HepG2 (cell line): ENCODE measurements at regions not wholly inside any gene's neighbourhood (a gene's known extent, or its start where the extent isn't known, plus 50 kb on each side); places are given as distances from the start of the nearest gene placed in this dataset.

ENCODE experiments used
- ATAC-seq: fragments of 200-7000 bp; cut with Tn5 transposase; 3 replicates; pipeline ENCODE4 v1.9.1; 2020; ENCODE audit warnings: mild to moderate bottlenecking, moderate library complexity
- BruUV-seq: library from RNA; stranded (reverse); fragments of 400-500 nt; replicated peaks from 2 replicates; lab custom pipeline; 2021; lab: Mats Ljungman, UMichigan
- CTCF ChIA-PET: fragments of 300-600 bp; formaldehyde crosslinking; extraction: SDS; loops from one replicate; lab custom pipeline; 2021; ENCODE audit warnings: low total read pairs, inconsistent platforms, low intra/inter-chr PET ratio; lab: Yijun Ruan, JAX
- POLR2A ChIA-PET: fragments of 350-600 bp; sonication (Branson Sonifier 250); formaldehyde crosslinking; loops from one replicate; lab custom pipeline; 2020; ENCODE audit warnings: antibody characterized with exemption, inconsistent platforms; lab: Yijun Ruan, JAX
- DNase-seq: peaks from one replicate; pipeline ENCODE4 v3.0.0-alpha.2; 2015; ENCODE audit warnings: low spot score
- FAIRE-seq: peaks from 3 replicates; lab custom pipeline; 2011; peaks lifted over from hg19 to GRCh38; lab: Jason Lieb, UNC
- H2AFZ ChIP-seq: one replicate; pipeline ENCODE4 v1.6.1; 2011; ENCODE audit warnings: low read length, inconsistent platforms
- H3K27ac ChIP-seq: fragments of 300-600 bp; 3 replicates; pipeline ENCODE4 v1.8.0; 2011; ENCODE audit warnings: mixed run types, mild to moderate bottlenecking, mixed read lengths, low read length, inconsistent platforms; ENCODE audit not compliant: insufficient read depth; ENCODE audit errors: extremely low read length
- H3K27me3 ChIP-seq, 2 experiments: fragments of 200-600 bp in 1 of 2; 2 replicates in 1 of 2; 3 replicates in 1 of 2; pipeline versions ENCODE4 v1.6.0 to v1.8.0; 2011; ENCODE audit warnings: low read length in 2 of 2, mild to moderate bottlenecking in 2 of 2, moderate library complexity in 2 of 2, inconsistent platforms in 1 of 2; ENCODE audit not compliant: insufficient read depth in 2 of 2, control insufficient read depth in 1 of 2
- H3K36me3 ChIP-seq, 2 experiments: fragments of 200-600 bp in 1 of 2; replicated peaks in 1 of 2; 2 replicates in 1 of 2; 3 replicates in 1 of 2; pipeline versions ENCODE4 v1.5.1 to v1.8.0; 2011; ENCODE audit warnings: low read length in 2 of 2, inconsistent platforms in 1 of 2; ENCODE audit not compliant: insufficient read depth in 2 of 2, control insufficient read depth in 1 of 2
- H3K4me1 ChIP-seq: 2 replicates; pipeline ENCODE4 v1.5.1; 2012; ENCODE audit warnings: low read length, inconsistent platforms; ENCODE audit not compliant: insufficient read depth
- H3K4me2 ChIP-seq: 2 replicates; pipeline ENCODE4 v1.6.0; 2011; ENCODE audit warnings: low read depth, low read length, inconsistent platforms
- H3K4me3 ChIP-seq, 3 experiments: fragments of 200-600 bp in 1 of 3; sonication (generic), shearing (Covaris generic) in 1 of 3; replicated peaks in 1 of 3; 2 replicates each; pipeline ENCODE4 v1.5.1; 2011 to 2016; ENCODE audit warnings: low read length in 3 of 3, inconsistent platforms in 2 of 3, low read depth in 2 of 3, mild to moderate bottlenecking in 2 of 3, control low read depth in 1 of 3, mixed read lengths in 1 of 3; ENCODE audit not compliant: insufficient read depth in 1 of 3
- H3K79me2 ChIP-seq: one replicate; pipeline ENCODE4 v1.6.1; 2011; ENCODE audit warnings: low read length, inconsistent platforms; ENCODE audit not compliant: insufficient read depth
- H3K9ac ChIP-seq: 2 replicates; pipeline ENCODE4 v1.6.0; 2011; ENCODE audit warnings: mild to moderate bottlenecking, low read depth, low read length, inconsistent platforms; ENCODE audit not compliant: insufficient read depth
- H3K9me3 ChIP-seq: 2 replicates; pipeline ENCODE4 v1.5.1; 2012; ENCODE audit warnings: mild to moderate bottlenecking, low read length
- H4K20me1 ChIP-seq: 2 replicates; pipeline ENCODE4 v1.6.0; 2011; ENCODE audit warnings: inconsistent platforms, mild to moderate bottlenecking, low read length, moderate library complexity; ENCODE audit not compliant: insufficient read depth
- ADNP ChIP-seq: sonication (generic); formaldehyde crosslinking; IDR thresholded peaks from 2 replicates; pipeline ENCODE4 v1.4.0; 2020; ENCODE audit warnings: missing genetic modification reagents
- ARNT2 ChIP-seq: sonication (generic); formaldehyde crosslinking; IDR thresholded peaks from 2 replicates; pipeline ENCODE4 v1.8.0; 2022; ENCODE audit warnings: mild to moderate bottlenecking, low read depth, missing genetic modification reagents, moderate library complexity
- FOXP4 ChIP-seq: sonication (generic); formaldehyde crosslinking; IDR thresholded peaks from 2 replicates; pipeline ENCODE4 v1.4.0; 2020; ENCODE audit warnings: missing genetic modification reagents
- HNRNPK ChIP-seq: fragments of 200-400 bp; formaldehyde crosslinking; IDR thresholded peaks from 2 replicates; pipeline ENCODE4 v1.6.1; 2018; ENCODE audit warnings: low read length, low read depth, moderate library complexity, mild to moderate bottlenecking; ENCODE audit not compliant: poor library complexity, severe bottlenecking
- HOXA5 ChIP-seq: sonication (generic); formaldehyde crosslinking; IDR thresholded peaks from 2 replicates; pipeline ENCODE4 v1.4.0; 2020; ENCODE audit warnings: missing genetic modification reagents
- MAX ChIP-seq: IDR thresholded peaks from 2 replicates; pipeline ENCODE4 v1.6.1; 2012; ENCODE audit warnings: inconsistent platforms
- NCOA5 ChIP-seq: sonication (generic); formaldehyde crosslinking; IDR thresholded peaks from 2 replicates; pipeline ENCODE4 v1.4.0; 2020; ENCODE audit warnings: missing genetic modification reagents
- PPARG ChIP-seq: conservative IDR thresholded peaks from 2 replicates; pipeline ENCODE4 v1.6.1; 2016; ENCODE audit warnings: missing biosample characterization, missing genetic modification reagents
- SMC3 ChIP-seq: IDR thresholded peaks from 2 replicates; pipeline ENCODE4 v1.6.1; 2011; ENCODE audit warnings: low read length, improper control_type of control experiment
- ZBTB39 ChIP-seq: sonication (generic); formaldehyde crosslinking; IDR thresholded peaks from 2 replicates; pipeline ENCODE4 v1.5.0; 2020; ENCODE audit warnings: missing genetic modification reagents
- ZNF496 ChIP-seq: sonication (generic); formaldehyde crosslinking; IDR thresholded peaks from 2 replicates; pipeline ENCODE4 v1.8.1; 2023; ENCODE audit warnings: mild to moderate bottlenecking, moderate library complexity, missing genetic modification reagents; ENCODE audit not compliant: insufficient replicate concordance
- ZNF512 ChIP-seq: sonication (generic); formaldehyde crosslinking; IDR thresholded peaks from 2 replicates; pipeline ENCODE4 v1.4.0; 2020; ENCODE audit warnings: mild to moderate bottlenecking, missing genetic modification reagents
- ZNF792 ChIP-seq: IDR thresholded peaks from 2 replicates; pipeline ENCODE4 v1.6.1; 2016
- WGBS: methylation state at CpG from one replicate; pipeline ENCODE4 v1.1.6; 2017; ENCODE audit warnings: low lambda C conversion rate; 5-methylcytosine and 5-hydroxymethylcytosine counted together
- in situ Hi-C: cut with HindIII; loops from 2 replicates; pipeline ENCODE4 v1.10.0; 2017; ENCODE audit warnings: low pct_unique_long_range_greater_than_20kb; ENCODE audit not compliant: extremely low pct_ligation_motif_present
- intact Hi-C: fragments of 100-400 bp; cut with micrococcal nuclease; formaldehyde crosslinking; loops from one replicate; pipeline ENCODE4 v1.10.0; 2022; ENCODE audit not compliant: unreplicated experiment
- TF ChIP-seq, protein P1 (sequence below): sonication (generic); formaldehyde crosslinking; IDR thresholded peaks from 2 replicates; pipeline ENCODE4 v1.4.0; 2020; ENCODE audit warnings: missing genetic modification reagents, borderline replicate concordance
- TF ChIP-seq, protein P2 (sequence below): sonication (generic); formaldehyde crosslinking; IDR thresholded peaks from 2 replicates; pipeline ENCODE4 v1.4.0; 2020; ENCODE audit warnings: mild to moderate bottlenecking, missing genetic modification reagents
- TF ChIP-seq, protein P3 (sequence below): sonication (generic); formaldehyde crosslinking; IDR thresholded peaks from 2 replicates; pipeline ENCODE4 v1.4.0; 2020; ENCODE audit warnings: missing genetic modification reagents, mild to moderate bottlenecking, borderline replicate concordance

DNA sequence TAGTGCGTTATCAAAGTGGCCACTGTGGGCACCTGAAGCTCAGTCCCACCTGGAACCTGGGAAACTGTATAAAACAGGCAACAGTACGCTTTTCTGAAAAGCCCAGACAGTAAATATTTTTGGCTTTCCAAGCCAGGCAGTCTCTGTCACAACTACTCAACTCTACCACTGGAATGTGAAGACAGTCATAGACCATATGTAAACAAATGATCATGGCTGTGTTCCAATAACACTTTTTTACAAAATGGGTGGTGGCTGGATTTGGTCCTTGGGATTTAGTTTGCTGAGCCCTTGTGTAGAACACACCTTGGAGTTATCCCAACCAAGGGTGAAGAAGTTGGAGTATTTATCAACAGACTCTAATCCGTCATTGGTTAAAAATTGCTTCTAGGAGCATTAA, 259.9 kb downstream of the SKIDA1 start:
- DNase-seq (peak; percentile 28), ATAC-seq (no peak), FAIRE-seq (no peak)
- Histone ChIP-seq H3K27me3 (0 out of 5 replicates have a peak, but pooled peaks cover 0 to 13% of the 10 kb centered on the region in 2 experiments), H4K20me1 (no peaks in the 10 kb centered on the region), H3K4me2 (no peak overlapping the region), H3K36me3 (no peaks in the 10 kb centered on the region), H3K9me3 (no peaks in the 10 kb centered on the region), H3K79me2 (no peaks in the 10 kb centered on the region), H3K27ac (no peak overlapping the region), H2AFZ (no peak overlapping the region), H3K4me1 (no peaks in the 10 kb centered on the region), H3K4me3 (no peak overlapping the region), H3K9ac (no peak overlapping the region)
- BruUV-seq: no TSS peak
- CTCF ChIA-PET: no interaction called here
- WGBS: 50% methylated on average over 3 of the region's 3 CpGs
- POLR2A ChIA-PET: no interaction called here
- in situ Hi-C loops: loop anchor here (5.0 kb wide), 2 partner anchors 188 to 408 kb away; no protein-coding TSS in a partner anchor
- intact Hi-C loops: no loop called here
- no peak for TF ChIP-seq MAX
- TF ChIP-seq PPARG (CRISPR knock-in tag): no peak
- TF ChIP-seq ZNF792 (CRISPR knock-in tag): no peak
- no peak for TF ChIP-seq ZNF512 (CRISPR knock-in tag)
- TF ChIP-seq, protein P1, sequence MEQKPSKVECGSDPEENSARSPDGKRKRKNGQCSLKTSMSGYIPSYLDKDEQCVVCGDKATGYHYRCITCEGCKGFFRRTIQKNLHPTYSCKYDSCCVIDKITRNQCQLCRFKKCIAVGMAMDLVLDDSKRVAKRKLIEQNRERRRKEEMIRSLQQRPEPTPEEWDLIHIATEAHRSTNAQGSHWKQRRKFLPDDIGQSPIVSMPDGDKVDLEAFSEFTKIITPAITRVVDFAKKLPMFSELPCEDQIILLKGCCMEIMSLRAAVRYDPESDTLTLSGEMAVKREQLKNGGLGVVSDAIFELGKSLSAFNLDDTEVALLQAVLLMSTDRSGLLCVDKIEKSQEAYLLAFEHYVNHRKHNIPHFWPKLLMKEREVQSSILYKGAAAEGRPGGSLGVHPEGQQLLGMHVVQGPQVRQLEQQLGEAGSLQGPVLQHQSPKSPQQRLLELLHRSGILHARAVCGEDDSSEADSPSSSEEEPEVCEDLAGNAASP (CRISPR knock-in tag): no peak
- TF ChIP-seq FOXP4: no peak
- no peak for TF ChIP-seq NCOA5 (CRISPR knock-in tag)
- TF ChIP-seq ADNP: no peak
- no peak for TF ChIP-seq ZNF496 (CRISPR knock-in tag)
- no peak for TF ChIP-seq ZBTB39
- TF ChIP-seq, protein P2, sequence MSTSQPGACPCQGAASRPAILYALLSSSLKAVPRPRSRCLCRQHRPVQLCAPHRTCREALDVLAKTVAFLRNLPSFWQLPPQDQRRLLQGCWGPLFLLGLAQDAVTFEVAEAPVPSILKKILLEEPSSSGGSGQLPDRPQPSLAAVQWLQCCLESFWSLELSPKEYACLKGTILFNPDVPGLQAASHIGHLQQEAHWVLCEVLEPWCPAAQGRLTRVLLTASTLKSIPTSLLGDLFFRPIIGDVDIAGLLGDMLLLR (CRISPR knock-in tag): no peak
- TF ChIP-seq, protein P3, sequence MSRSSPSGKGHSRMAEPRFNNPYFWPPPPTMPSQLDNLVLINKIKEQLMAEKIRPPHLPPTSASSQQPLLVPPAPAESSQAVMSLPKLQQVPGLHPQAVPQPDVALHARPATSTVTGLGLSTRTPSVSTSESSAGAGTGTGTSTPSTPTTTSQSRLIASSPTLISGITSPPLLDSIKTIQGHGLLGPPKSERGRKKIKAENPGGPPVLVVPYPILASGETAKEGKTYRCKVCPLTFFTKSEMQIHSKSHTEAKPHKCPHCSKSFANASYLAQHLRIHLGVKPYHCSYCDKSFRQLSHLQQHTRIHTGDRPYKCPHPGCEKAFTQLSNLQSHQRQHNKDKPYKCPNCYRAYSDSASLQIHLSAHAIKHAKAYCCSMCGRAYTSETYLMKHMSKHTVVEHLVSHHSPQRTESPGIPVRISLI (CRISPR knock-in tag): no peak
- TF ChIP-seq SMC3: no peak
- no peak for TF ChIP-seq HOXA5 (CRISPR knock-in tag)
- no peak for TF ChIP-seq ARNT2 (CRISPR knock-in tag)
- no peak for TF ChIP-seq HNRNPK
